ENCODE measurements at regions not wholly inside any gene's neighbourhood (a gene's known extent, or its start where the extent isn't known, plus 50 kb on each side); places are given as distances from the start of the nearest gene placed in this dataset.
"Not testable (repeated sequence)": the region's sequence is repeated elsewhere in the genome, so short reads cannot be mapped to it uniquely, and the experiment has no call there.

DNA sequence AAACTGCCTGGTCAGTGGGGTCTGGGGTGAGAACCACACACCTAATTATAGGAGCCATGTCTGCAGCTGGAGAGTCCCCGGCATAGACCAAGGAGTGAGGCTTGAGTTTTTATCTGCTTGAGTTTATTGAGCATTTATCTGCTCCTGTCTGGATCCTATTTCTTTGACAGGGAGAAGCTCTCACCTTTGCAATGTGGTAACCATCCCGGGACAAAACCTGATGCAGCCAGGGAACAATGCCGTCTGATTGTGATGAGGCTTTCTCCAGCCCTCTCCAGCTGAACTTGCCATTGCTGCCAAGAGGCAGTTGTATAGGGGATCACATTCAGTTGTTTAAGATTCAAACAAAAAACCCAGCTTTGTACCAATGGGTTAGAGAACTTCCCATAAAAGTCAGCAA is 324.4 kb downstream of the TSN start:
- intact Hi-C loops (cut with DNase I), result no loop called here
- DNase-seq (ENCODE audit: low spot score), result no peak

DNA sequence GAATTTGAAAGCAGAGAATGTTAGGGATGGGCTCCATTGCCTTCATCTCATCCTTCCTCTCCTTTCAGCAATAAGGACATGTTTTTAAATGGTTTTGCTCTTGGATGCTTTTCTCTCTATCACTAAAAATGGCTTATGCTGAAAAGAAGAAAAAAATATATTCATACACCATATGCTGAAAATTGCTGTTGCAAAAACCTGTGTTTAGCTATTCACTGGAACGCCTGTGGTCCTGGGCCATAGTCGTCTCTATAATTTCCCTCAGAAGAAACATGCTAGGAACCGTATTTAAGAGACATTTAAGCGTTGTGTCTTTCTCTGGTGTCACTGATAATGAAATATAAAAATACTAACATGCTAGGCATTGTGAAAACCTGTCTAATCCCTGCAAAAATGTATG is 324.9 kb downstream of the TSN start:
- intact Hi-C loops (cut with DNase I), result no loop called here
- DNase-seq (ENCODE audit: low spot score) (no peak), ATAC-seq (no peak)

More for the DNA sequence above, 324.4 kb downstream of the TSN start:
- no peak for ATAC-seq

DNA sequence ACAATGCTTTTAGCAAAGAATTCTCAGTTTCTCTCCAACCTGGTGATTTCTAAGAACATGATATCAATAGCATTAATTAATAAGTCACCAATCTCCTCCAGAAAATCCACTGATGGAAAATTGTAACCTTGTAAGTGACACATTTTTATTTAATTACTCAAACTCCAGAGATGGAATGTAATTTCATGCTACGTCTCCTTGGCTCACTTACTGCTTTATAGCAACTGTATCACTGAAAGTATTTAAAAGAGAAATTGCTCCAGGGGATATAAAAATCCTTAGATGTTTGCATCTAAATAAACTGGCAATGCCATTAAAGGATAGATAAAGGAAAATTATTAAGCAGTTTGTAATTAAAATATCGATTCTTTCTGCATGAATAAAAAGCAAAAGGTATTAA is 325.4 kb downstream of the TSN start:
- DNase-seq (ENCODE audit: low spot score) (no peak), ATAC-seq (no peak)
- intact Hi-C loops (cut with DNase I), result no loop called here

DNA sequence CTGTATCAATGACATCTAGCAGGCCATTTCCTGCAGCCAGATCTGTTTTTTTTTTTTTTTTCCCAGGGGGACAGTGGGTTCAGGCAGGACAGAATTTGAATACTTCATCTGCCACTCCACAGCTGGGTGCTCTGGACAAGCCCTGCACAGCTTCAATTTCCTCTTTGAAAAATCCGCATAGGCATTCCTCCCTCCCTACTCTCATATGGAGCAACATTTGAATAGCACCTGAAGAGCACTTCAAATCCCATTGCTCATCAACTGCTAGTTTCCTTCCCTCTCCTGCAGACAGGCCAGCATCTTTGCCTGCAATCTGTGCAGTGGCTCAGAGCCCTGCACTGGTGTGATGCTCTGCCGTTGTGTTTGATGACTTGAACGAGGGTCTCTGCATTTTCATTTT is 326.3 kb downstream of the TSN start:
- intact Hi-C loops (cut with DNase I), result no loop called here
- no peak for DNase-seq (ENCODE audit: low spot score)

DNA sequence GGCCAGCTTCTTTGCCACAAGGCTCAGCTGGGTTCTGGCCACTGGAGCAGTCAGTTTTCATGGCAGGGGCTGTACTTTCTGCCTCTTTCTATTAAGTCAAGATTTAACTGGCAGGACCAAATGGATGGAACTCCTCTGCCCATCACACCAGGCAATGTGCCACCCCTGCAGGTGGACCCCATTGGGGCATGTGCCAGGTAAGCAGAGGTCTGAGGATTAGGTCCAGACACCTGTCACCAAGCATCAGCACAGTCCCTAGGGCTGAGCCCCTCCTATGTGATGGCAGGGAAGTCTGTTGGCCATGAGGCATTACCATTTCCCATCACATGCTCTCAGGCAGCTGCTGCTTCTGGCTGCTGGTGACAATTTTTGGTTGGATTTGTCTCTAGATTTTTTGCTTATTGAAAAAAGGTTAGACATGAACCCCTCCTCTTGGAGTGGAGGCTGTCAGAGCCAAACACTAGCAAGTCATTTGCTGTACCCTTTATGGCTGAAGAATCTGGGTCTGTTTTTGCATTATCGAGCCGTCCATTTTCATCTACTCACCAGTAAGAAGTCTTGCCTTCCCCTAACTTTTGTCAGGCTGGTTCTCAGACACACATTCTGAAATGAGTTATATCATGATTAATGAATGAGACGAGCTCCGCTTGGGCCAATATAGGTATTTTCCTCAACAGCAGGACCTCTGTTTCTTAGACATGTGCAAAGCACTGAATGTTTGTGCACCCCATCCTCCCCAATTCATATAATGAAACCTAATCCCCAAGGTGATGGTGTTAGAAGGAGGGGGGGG is 328.0 kb downstream of the TSN start:
- ATAC-seq (no peak), DNase-seq (ENCODE audit: low spot score) (no peak)
- intact Hi-C loops (cut with DNase I), result no loop called here

More for the DNA sequence above, 326.3 kb downstream of the TSN start:
- no peak for ATAC-seq

DNA sequence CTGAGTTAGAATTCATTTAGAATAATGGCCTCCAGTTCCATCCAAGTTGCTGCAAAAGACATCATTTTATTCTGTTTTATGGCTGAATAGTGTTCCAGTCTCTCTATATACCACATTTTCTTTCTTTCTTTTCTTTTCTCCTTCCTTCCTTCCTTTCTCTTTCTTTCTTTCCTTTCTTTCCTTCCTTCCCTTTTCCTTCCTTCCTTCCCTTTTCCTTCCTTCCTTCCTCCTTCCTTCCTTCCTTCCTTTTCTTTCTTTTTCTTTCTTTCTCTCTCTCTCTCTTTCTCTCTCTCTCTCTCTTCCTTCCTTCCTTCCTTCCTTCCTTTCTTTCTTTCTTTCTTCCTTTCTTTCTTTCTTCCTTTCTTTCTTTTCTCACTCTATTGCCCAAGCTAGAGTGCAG is 330.2 kb downstream of the TSN start:
- ATAC-seq; intact Hi-C loops (cut with DNase I); DNase-seq (ENCODE audit: low spot score): not testable (repeated sequence)

DNA sequence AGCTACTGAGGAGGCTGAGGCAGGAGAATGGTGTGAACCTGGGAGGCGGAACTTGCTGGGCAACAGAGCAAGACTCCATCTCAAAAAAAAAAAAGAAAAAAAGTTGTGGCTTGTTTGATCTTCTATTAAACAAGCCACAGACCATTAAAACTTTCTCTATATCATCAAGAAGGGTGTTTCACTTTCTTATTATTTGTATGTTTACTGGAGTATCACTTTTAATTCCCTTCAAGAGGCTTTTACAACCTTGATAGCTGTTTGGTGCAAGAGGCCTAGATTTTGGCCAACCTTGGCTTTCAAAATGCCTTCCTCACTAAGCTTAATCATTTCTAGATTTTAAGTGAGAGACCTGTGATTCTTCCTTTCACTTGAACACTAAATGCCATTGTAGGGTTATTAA is 339.1 kb downstream of the TSN start:
- DNase-seq (ENCODE audit: low spot score) (no peak), ATAC-seq (no peak)
- intact Hi-C loops (cut with DNase I), result no loop called here

DNA sequence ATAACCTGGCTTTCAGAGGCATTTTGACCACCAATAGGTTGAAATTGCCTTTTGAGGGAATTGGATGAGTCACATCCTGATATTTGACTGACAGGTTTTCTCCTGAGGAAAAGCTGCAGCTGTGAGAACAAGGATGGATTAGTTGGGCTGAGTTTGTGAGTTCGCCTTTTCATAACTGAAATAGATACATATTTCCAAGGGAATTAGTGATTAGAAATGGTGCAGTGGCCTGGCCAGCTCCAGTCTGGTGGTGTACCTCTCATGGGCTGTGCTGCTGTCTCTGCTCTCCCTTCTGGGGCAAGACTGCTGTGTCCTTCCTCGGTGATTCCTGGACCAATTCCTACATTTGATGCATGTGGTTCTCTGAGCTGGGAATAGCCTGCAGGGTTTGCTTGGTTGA is 341.3 kb downstream of the TSN start:
- DNase-seq (ENCODE audit: low spot score) (no peak), ATAC-seq (no peak)
- intact Hi-C loops (cut with DNase I), result no loop called here

DNA sequence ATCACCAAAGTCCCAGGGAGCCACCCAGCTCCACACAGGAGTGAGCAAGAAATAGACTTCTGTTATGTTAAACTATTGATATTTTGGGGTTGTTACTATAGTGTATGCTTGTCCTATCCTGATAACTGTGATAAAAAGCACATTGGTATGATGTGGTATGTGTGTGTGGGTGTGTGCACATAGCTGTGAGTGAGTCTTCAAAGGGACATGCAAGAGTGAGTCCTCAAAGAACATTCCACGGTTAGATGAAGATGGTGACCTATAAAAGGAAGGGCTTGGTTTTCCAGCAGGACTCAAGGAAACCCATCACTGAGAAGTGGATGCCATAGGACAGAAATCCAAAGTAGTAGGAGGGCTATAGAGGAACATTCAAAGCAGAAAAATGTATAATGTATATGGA is 342.9 kb downstream of the TSN start:
- ATAC-seq, result no peak
- intact Hi-C loops (cut with DNase I), result no loop called here
- no peak for DNase-seq (ENCODE audit: low spot score)

DNA sequence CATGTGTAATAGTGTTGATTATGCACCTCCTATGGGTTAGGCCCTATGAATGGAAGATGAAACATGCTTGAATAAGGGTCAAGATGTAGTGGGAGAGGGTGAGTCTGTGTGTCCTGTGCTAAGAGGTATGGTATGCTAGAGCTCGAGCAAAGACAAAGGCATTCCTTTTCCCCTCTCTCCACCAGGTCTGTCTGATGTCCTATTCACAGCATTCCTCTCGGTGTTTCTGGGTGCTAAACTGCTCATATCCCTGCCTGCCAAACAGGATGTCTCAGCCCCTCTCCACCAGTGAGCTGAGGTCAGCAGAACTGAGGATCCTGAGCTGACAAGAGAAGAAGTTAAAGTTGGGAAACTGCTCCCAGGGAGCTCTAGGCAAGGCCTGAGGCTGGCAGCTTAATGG is 344.9 kb downstream of the TSN start:
- intact Hi-C loops (cut with DNase I), result loop anchor here (5.0 kb wide), 1 partner anchor 1762 kb away; no protein-coding TSS in a partner anchor
- ATAC-seq (no peak), DNase-seq (ENCODE audit: low spot score) (no peak)

DNA sequence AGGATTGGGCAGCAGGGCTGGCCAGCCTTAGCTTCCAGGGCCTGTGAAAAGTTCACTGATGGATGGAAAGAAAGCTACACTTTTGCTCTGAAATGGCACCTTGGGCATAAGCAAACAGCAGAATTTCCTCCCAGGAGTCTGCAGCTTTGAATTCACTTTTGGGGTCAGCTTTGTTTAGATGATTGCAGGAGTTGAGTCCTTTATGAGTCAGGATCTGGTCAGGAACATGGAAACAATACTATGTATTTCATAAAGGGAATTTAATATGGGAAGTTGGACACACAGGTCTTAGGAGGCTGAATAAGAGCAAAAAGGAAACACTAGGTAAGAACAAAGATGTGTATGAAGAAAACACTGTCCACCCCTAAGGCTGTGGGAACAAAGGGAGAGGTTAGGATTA is 345.3 kb downstream of the TSN start:
- ATAC-seq (no peak), DNase-seq (ENCODE audit: low spot score) (no peak)
- intact Hi-C loops (cut with DNase I), result loop anchor here (5.0 kb wide), 1 partner anchor 1762 kb away; no protein-coding TSS in a partner anchor

DNA sequence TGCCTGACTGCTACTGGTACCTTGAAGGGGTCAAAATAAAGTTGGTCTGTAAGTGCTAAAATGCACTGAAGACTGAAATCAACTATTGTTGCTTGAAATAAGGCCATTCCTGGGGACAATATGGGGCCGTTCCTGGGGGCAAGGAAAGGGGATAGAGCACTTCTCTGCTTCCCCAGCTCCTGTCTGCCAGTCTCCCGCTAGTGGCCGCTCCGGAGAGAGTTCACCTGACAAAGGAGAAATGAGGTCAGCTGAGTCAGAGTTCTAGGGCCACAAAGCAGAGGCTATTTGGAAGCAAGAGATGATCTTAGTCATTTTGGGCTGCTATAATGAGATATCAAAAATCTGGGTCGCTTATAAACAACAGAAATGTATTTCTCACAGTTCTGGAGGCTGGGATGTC is 345.9 kb downstream of the TSN start:
- no peak for ATAC-seq
- DNase-seq (ENCODE audit: low spot score), result no peak
- intact Hi-C loops (cut with DNase I), result loop anchor here (5.0 kb wide), 1 partner anchor 1761 kb away; no protein-coding TSS in a partner anchor

DNA sequence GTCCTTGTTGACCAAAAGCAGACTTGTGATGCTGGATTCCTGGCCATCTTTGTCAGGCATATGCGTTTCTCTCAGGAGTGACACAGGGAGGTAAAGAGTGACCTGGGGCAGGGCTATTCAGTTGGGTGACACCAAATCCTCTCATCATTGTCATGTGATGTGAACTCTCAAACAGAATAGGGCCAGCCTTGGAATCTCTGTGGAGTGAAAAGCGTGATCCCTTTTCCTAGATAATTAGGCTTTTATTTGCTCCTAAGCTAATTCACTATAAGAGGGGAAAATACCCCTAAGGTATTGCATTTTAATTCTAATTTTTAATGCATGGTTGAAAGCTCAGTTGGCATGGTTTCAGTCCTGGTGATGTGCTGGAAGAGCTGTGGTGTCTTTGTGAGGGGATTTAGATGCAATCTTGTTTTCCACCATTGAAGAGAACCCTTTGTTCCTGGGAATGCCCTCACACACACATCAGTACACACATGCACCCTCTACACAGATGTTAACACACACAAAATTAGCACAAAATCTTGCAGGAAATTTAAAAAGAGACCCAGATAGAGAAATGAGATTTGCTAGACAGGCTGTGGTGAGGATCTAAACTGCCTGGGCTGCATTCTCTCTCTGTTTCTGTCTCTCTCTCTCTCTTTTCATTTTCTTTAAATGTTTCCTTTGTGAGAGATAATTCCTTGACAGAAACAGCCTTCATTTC is 349.9 kb downstream of the TSN start:
- DNase-seq (ENCODE audit: low spot score) (no peak), ATAC-seq (no peak)
- intact Hi-C loops (cut with DNase I), result no loop called here

DNA sequence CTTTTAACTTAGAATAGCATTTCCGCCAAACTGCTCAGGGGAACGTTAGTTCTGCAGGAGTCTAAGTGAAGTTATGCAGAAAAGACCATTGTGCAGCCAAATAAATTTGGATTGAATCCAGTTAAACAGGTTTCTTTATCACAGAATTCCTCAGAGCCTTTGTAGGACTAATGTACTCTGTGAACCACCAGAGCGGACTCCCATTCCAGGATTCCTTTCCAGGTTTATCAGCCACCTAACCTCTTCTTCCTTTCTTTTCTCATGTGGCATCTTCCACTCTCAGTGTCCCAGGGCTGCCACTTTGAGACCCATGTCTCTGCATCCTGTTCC is 350.4 kb downstream of the TSN start:
- ATAC-seq (no peak), DNase-seq (ENCODE audit: low spot score) (no peak)
- intact Hi-C loops (cut with DNase I), result no loop called here

DNA sequence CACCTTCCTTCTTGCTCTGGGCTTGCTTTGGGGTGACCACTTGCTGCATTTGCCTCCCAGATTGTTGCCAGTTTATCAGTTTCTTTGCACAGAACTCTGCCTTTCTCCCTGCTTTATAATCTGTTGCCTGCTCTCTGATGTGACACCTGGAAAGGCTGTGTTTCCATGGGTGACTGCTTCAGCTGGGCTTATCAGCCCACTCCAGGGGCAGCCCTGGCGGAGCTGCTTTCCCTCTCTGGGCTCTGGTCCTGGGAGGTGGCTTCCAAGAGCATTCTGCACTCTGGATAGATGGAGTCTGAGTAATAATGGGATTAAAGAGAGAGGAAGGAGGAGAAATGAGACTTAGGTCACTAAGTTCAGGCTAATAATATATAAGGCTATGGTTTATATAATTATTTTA is 352.7 kb downstream of the TSN start:
- intact Hi-C loops (cut with DNase I), result no loop called here
- DNase-seq (ENCODE audit: low spot score) (no peak), ATAC-seq (no peak)

DNA sequence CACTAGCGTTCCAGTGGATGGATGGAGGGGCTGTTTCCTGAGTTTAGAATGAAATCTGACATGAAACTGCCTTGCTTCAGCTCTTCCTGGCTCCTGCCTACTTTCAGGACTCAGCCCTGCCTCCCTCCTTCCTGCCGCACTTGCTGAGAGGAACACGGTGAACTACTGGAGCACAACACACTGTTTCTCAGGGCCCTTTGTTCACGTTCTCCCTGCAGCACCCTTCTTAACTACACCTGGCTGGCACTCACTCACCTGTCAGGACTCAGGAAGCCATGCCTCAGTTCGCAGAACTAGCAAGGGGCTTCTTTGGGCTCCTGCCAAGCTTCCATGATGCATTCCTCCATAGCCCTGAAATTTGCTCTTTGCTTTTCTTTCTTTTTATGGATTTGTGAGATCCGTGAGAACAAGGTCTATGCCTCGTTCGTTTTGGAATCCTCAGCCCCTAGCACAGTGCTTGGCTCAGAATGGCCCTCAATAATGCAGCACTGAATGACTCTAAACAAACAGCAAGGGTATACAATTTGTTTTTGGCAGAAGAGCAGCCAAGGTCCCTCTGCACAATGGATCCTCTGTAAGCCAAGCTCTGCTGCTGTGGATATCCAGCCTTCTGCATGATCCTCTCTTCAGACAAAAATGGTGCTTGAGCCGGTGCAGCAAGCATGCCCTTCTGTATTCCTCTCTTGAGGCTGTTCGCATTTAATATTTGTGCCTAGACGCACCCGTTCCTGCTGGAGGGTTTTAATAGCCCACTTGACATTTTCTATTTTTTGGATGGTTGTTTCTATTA is 357.0 kb downstream of the TSN start:
- intact Hi-C loops (cut with DNase I), result no loop called here
- ATAC-seq, result no peak
- no peak for DNase-seq (ENCODE audit: low spot score)

DNA sequence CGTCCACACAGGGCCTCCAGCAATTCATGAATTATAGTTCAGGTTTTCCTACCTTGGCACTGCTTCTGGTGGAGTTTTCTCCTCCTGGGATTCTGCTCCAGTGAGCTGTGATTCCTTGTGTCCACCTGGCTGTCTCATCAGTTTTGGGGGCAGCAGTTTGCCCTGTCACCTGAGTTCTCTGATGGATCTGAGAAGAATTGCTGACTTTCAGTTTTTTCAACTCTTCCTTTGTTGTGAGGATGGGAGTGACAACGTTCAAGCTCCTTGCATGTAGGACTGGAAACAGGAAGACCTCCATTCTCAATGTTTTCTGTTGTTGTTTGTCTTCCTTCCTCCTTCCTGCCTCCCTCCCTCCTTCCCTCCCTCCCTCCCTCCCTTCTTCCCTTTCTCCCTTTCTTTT is 359.0 kb downstream of the TSN start:
- DNase-seq (ENCODE audit: low spot score) (no peak), ATAC-seq (no peak)
- intact Hi-C loops (cut with DNase I), result no loop called here

DNA sequence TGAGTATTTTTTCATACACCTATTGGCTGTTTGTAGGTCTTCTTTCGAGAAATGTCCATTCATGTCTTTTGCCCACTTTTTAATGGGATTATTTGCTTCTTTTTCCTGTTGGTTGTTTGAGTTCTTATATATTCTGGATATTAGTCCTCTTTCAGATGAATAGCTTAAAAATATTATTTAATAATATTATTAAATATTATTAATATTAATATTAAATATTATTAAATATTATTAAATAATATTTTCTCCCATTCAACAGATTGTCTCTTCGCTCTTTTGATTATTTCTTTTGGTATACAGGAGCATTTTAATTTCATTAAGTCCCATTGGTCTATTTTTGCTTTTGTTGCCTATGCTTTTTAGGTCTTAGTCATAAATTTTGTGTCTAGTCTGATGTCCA is 361.9 kb downstream of the TSN start:
- DNase-seq (ENCODE audit: low spot score) (no peak), ATAC-seq (no peak)
- intact Hi-C loops (cut with DNase I), result no loop called here

DNA sequence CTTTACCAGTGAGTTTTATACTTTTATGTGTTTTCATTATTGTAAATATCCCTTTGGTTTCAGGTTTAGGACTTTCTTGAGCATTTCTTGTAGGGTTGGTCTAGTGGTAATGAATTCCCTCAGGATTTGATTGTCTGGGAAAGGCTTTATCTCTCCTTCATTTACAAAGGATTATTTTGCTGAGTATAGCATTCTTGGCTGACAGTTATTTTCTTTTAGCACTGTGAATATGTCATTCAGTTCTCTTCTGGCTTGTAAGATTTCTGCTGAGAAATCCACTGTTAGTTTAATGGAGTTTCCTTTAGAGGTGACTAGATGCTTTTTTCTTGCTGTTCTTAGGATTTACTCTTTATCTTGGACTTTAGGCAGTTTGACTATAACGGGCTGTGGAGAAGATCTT is 373.9 kb downstream of the TSN start:
- ATAC-seq, result no peak
- intact Hi-C loops (cut with DNase I), result no loop called here
- no peak for DNase-seq (ENCODE audit: low spot score)

DNA sequence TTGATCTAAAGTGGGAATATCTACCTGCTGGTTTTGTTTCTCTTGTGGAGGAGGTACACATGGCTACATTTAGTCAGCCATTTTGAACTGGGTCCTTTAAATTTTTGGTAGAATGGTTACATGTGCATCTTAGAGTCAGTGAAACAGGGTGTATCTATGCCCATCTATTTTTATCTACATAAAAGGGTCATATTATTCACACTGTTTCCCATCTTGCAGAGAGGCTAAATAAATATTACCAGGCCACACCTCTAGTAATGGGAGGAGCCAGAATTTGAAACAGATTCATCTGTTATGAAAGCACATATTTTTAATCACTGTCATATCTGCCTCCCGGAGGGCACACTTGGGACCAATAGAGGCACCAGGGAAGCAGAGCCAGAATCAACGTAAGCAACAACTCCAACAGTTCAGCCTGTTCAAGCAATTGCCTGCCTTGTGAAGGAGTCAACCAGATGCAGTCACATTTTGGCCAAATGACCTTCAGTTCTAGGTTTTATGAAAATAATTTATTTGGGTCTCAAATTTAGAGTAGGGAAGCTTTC is 376.8 kb downstream of the TSN start:
- ATAC-seq (no peak), DNase-seq (ENCODE audit: low spot score) (no peak)
- intact Hi-C loops (cut with DNase I), result no loop called here
